ENCODE measurements at regions not wholly inside any gene's neighbourhood (a gene's known extent, or its start where the extent isn't known, plus 50 kb on each side); places are given as distances from the start of the nearest gene placed in this dataset.

DNA sequence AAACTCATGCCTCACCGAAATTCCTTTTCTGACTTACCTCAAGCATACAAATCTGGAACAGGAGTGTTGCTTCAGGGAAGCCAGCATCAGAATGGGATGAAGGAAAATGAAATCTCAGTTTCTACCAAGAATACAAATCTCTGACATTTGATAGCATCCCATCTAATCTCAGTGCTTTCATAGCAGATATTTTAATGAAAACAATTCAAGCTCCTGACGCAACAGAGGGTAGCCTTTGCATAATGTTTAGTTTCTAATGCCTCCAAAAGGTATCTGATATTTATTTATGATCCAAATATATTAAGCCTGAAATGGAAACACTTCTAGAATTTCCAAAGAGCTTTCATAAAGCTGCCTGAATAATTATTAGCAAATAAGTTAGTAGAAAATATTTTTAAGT lies 251.4 kb downstream of the DEPDC1B start:
- H3K9ac ChIP-seq (ENCODE audit: insufficient read depth in 1 of 2, low read length in 2 of 2): no peak overlapping the region
- TF ChIP-seq, protein P1, sequence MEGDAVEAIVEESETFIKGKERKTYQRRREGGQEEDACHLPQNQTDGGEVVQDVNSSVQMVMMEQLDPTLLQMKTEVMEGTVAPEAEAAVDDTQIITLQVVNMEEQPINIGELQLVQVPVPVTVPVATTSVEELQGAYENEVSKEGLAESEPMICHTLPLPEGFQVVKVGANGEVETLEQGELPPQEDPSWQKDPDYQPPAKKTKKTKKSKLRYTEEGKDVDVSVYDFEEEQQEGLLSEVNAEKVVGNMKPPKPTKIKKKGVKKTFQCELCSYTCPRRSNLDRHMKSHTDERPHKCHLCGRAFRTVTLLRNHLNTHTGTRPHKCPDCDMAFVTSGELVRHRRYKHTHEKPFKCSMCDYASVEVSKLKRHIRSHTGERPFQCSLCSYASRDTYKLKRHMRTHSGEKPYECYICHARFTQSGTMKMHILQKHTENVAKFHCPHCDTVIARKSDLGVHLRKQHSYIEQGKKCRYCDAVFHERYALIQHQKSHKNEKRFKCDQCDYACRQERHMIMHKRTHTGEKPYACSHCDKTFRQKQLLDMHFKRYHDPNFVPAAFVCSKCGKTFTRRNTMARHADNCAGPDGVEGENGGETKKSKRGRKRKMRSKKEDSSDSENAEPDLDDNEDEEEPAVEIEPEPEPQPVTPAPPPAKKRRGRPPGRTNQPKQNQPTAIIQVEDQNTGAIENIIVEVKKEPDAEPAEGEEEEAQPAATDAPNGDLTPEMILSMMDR (IDR thresholded peaks at IDR 0.05; ENCODE audit: control extremely low read depth, extremely low read depth): no peak
- no peak overlapping the region for H3K4me3 ChIP-seq
- H3K4me1 ChIP-seq (ENCODE audit: control insufficient read depth in 5 of 5, insufficient read depth in 5 of 5, low read length in 5 of 5): no peaks in the 10 kb centered on the region
- H3K27ac ChIP-seq (ENCODE audit: low read depth in 1 of 2, low read length in 1 of 2): no peak overlapping the region
- ATAC-seq (ENCODE audit: insufficient read depth, low FRiP score): no peak
- H3K36me3 ChIP-seq (ENCODE audit: control insufficient read depth in 4 of 4, insufficient read depth in 4 of 4, low read length in 4 of 4): no peaks in the 10 kb centered on the region
- no peak for DNase-seq
- no peaks in the 10 kb centered on the region for H3K9me3 ChIP-seq (ENCODE audit: control insufficient read depth in 4 of 4, insufficient read depth in 3 of 4, low read length in 3 of 4)
- 85 to 90% methylated on average over 2 of the region's 2 CpGs for WGBS, 2 donors
- no peaks in the 10 kb centered on the region for H3K27me3 ChIP-seq (ENCODE audit: control insufficient read depth in 3 of 3, insufficient read depth in 3 of 3, low read length in 2 of 3)

DNA sequence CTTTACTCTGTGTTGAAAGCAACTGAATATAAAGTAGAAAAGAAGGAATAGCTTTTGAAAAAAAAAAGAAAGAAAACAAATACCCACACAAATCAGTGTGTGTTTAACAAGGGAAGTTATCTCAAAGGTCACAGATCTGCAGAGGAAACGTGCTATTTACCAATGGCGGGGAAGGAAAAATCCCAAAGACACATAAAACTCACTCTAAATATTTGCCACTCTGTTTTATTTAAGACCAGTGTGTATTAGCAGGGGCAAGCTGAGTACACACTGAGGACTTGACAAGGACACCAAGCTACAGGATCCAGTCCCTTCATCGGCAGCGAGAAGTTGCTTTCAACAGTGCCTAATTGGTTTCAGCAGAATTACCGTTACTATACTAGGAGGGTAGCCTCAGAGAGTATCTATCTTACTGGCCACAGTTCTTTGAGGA lies 252.5 kb downstream of the DEPDC1B start:
- no peak for DNase-seq

DNA sequence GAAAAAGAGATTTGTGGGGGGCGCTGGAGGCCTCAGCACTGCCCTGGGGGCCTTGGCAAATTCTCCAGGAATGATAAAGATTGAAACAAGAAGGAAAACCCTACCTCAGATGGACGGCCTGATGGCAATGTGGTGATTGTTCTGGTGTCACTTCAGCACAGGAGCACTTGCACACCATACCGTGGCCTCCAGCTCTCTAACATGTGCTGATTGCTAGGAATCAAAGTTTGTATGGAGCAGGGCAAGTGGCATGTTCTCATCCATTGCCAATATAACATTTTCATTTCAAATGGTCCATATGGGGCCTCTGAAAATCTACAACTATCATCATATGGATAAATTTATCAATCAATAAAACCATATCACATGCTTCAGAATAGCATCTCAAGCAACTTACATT lies 253.0 kb downstream of the DEPDC1B start:
- Histone ChIP-seq H3K36me3 (ENCODE audit: control insufficient read depth in 4 of 4, insufficient read depth in 4 of 4, low read length in 4 of 4) (no peaks in the 10 kb centered on the region), H3K4me1 (ENCODE audit: control insufficient read depth in 5 of 5, insufficient read depth in 5 of 5, low read length in 5 of 5) (no peaks in the 10 kb centered on the region), H3K27me3 (ENCODE audit: control insufficient read depth in 3 of 3, insufficient read depth in 3 of 3, low read length in 2 of 3) (no peaks in the 10 kb centered on the region), H3K9ac (ENCODE audit: insufficient read depth in 1 of 2, low read length in 2 of 2) (no peak overlapping the region), H3K27ac (ENCODE audit: low read depth in 1 of 2, low read length in 1 of 2) (no peak overlapping the region), H3K4me3 (no peak overlapping the region), H3K9me3 (ENCODE audit: control insufficient read depth in 4 of 4, insufficient read depth in 3 of 4, low read length in 3 of 4) (no peaks in the 10 kb centered on the region)
- TF ChIP-seq, protein P1 (IDR thresholded peaks at IDR 0.05; ENCODE audit: control extremely low read depth, extremely low read depth): no peak
- DNase-seq (no peak), ATAC-seq (ENCODE audit: insufficient read depth, low FRiP score) (no peak)
- WGBS, 2 donors: 74 to 91% methylated on average over 3 of the region's 3 CpGs

More for the DNA sequence above, 252.5 kb downstream of the DEPDC1B start:
- Histone ChIP-seq H3K9me3 (ENCODE audit: control insufficient read depth in 4 of 4, insufficient read depth in 3 of 4, low read length in 3 of 4) (no peaks in the 10 kb centered on the region), H3K36me3 (ENCODE audit: control insufficient read depth in 4 of 4, insufficient read depth in 4 of 4, low read length in 4 of 4) (no peaks in the 10 kb centered on the region), H3K4me3 (no peak overlapping the region), H3K4me1 (ENCODE audit: control insufficient read depth in 5 of 5, insufficient read depth in 5 of 5, low read length in 5 of 5) (no peaks in the 10 kb centered on the region), H3K27ac (ENCODE audit: low read depth in 1 of 2, low read length in 1 of 2) (no peak overlapping the region), H3K27me3 (ENCODE audit: control insufficient read depth in 3 of 3, insufficient read depth in 3 of 3, low read length in 2 of 3) (no peaks in the 10 kb centered on the region), H3K9ac (ENCODE audit: insufficient read depth in 1 of 2, low read length in 2 of 2) (no peak overlapping the region)
- WGBS, 2 donors: 83 to 91% methylated on average over 5 of the region's 5 CpGs
- no peak for ATAC-seq (ENCODE audit: insufficient read depth, low FRiP score)
- TF ChIP-seq, protein P1 (IDR thresholded peaks at IDR 0.05; ENCODE audit: control extremely low read depth, extremely low read depth): no peak

DNA sequence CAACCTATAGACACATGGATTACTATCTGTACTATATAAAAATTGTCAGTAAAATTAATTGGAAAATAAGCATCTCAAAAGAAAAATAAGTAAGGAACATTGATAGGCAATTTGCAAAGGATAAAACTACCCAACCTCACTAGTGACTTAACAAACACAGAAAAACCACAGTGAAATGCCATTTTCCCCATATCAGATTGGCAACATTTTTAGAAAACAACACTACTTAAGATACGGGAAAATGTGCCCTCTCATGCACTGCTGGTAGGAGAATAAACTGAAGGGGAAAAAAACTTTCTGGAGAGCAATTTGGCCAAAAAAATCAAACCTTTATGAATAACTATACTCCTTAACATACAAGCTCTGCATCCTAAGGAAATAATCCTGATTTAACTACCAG lies 254.0 kb downstream of the DEPDC1B start:
- no peaks in the 10 kb centered on the region for H3K27me3 ChIP-seq (ENCODE audit: control insufficient read depth in 3 of 3, insufficient read depth in 3 of 3, low read length in 2 of 3)
- H3K4me3 ChIP-seq: no peak overlapping the region
- 53 to 61% methylated on average over 1 of the region's 1 CpG for WGBS, 2 donors
- H3K27ac ChIP-seq (ENCODE audit: low read depth in 1 of 2, low read length in 1 of 2): no peak overlapping the region
- no peaks in the 10 kb centered on the region for H3K36me3 ChIP-seq (ENCODE audit: control insufficient read depth in 4 of 4, insufficient read depth in 4 of 4, low read length in 4 of 4)
- no peaks in the 10 kb centered on the region for H3K9me3 ChIP-seq (ENCODE audit: control insufficient read depth in 4 of 4, insufficient read depth in 3 of 4, low read length in 3 of 4)
- DNase-seq (no peak), ATAC-seq (ENCODE audit: insufficient read depth, low FRiP score) (no peak)
- H3K4me1 ChIP-seq (ENCODE audit: control insufficient read depth in 5 of 5, insufficient read depth in 5 of 5, low read length in 5 of 5): no peaks in the 10 kb centered on the region
- H3K9ac ChIP-seq (ENCODE audit: insufficient read depth in 1 of 2, low read length in 2 of 2): no peak overlapping the region
- TF ChIP-seq, protein P1 (IDR thresholded peaks at IDR 0.05; ENCODE audit: control extremely low read depth, extremely low read depth): no peak

Data from lung (tissue), 11 donors.